ENCODE measurements at regions not wholly inside any gene's neighbourhood (a gene's known extent, or its start where the extent isn't known, plus 50 kb on each side); places are given as distances from the start of the nearest gene placed in this dataset.
A peak's percentile ranks its signal among the peaks of the same experiment; 100 is the strongest.

- DNase-seq (no peak), ATAC-seq (no peak)
- Histone ChIP-seq H3K27ac (no peak overlapping the region), H3K4me1 (no peaks in the 10 kb centered on the region), H3K36me3 (no peaks in the 10 kb centered on the region), H3K27me3 (no peaks in the 10 kb centered on the region), H3K4me3 (no peak overlapping the region), H3K9me3 (peaks cover 0 to 5% of the 10 kb centered on the region in 2 donors)
- intact Hi-C loops (cut with DNase I), result no loop called here
- TF ChIP-seq CTCF (IDR thresholded peaks at IDR 0.05), result no peak
Measured at GRCh38 chr2:157077753-157078350, 179.7 kb upstream of the GALNT5 start.

GRCh38 chr2:157082950-157083349, 174.6 kb upstream of the GALNT5 start:
- Histone ChIP-seq H3K9me3 (no peaks in the 10 kb centered on the region), H3K4me3 (no peak overlapping the region), H3K27ac (no peak overlapping the region), H3K27me3 (no peaks in the 10 kb centered on the region), H3K36me3 (no peaks in the 10 kb centered on the region), H3K4me1 (no peaks in the 10 kb centered on the region)
- ATAC-seq (no peak), DNase-seq (no peak)
- intact Hi-C loops (cut with DNase I), result no loop called here
- no peak for TF ChIP-seq CTCF (IDR thresholded peaks at IDR 0.05)

- Histone ChIP-seq H3K4me1 (no peaks in the 10 kb centered on the region), H3K27me3 (no peaks in the 10 kb centered on the region), H3K27ac (no peak overlapping the region), H3K4me3 (no peak overlapping the region), H3K9me3 (no peaks in the 10 kb centered on the region), H3K36me3 (no peaks in the 10 kb centered on the region)
- no peak for TF ChIP-seq CTCF (IDR thresholded peaks at IDR 0.05)
- ATAC-seq (peak; percentile 57), DNase-seq (no peak)
- intact Hi-C loops (cut with DNase I), result no loop called here
Measured at GRCh38 chr2:157085522-157085921, 172.0 kb upstream of the GALNT5 start.

GRCh38 chr2:157087373-157088002, 170.0 kb upstream of the GALNT5 start:
- H3K36me3 ChIP-seq, result no peaks in the 10 kb centered on the region
- H3K4me1 ChIP-seq, result no peaks in the 10 kb centered on the region
- DNase-seq (peak in 2 of 4 donors; percentile 4 to 22), ATAC-seq (no peak)
- H3K27me3 ChIP-seq, result no peaks in the 10 kb centered on the region
- TF ChIP-seq CTCF (IDR thresholded peaks at IDR 0.05), result no peak
- no peaks in the 10 kb centered on the region for H3K9me3 ChIP-seq
- no peak overlapping the region for H3K4me3 ChIP-seq
- no peak overlapping the region for H3K27ac ChIP-seq
- intact Hi-C loops (cut with DNase I), result no loop called here

- DNase-seq (no peak), ATAC-seq (no peak)
- TF ChIP-seq CTCF (IDR thresholded peaks at IDR 0.05), result no peak
Measured at GRCh38 chr2:157093666-157094065, 163.8 kb upstream of the GALNT5 start.

More at GRCh38 chr2:157093666-157094065, 163.8 kb upstream of the GALNT5 start:
- Histone ChIP-seq H3K27me3 (no peaks in the 10 kb centered on the region), H3K9me3 (peaks cover 0 to 5% of the 10 kb centered on the region in 2 donors), H3K4me3 (no peak overlapping the region), H3K36me3 (no peaks in the 10 kb centered on the region), H3K27ac (no peak overlapping the region), H3K4me1 (no peaks in the 10 kb centered on the region)
- intact Hi-C loops (cut with DNase I), result no loop called here

Measured in left lung (tissue), 4 donors.